ENCODE measurements at regions not wholly inside any gene's neighbourhood (a gene's known extent, or its start where the extent isn't known, plus 50 kb on each side); places are given as distances from the start of the nearest gene placed in this dataset.

- TF ChIP-seq ZNF132 (tag by site-specific recombination; IDR thresholded peaks at IDR 0.05; ENCODE audit: borderline replicate concordance) (no peak), SALL2 (tag by site-specific recombination; IDR thresholded peaks at IDR 0.05; ENCODE audit: borderline replicate concordance) (no peak), EGR2 (tag by site-specific recombination; IDR thresholded peaks at IDR 0.05; ENCODE audit: low read depth) (no peak), ZNF658 (tag by site-specific recombination; IDR thresholded peaks at IDR 0.05) (no peak), ZNF221 (tag by site-specific recombination; IDR thresholded peaks at IDR 0.05; ENCODE audit: borderline replicate concordance) (no peak)
- TF ChIP-seq, protein P1, sequence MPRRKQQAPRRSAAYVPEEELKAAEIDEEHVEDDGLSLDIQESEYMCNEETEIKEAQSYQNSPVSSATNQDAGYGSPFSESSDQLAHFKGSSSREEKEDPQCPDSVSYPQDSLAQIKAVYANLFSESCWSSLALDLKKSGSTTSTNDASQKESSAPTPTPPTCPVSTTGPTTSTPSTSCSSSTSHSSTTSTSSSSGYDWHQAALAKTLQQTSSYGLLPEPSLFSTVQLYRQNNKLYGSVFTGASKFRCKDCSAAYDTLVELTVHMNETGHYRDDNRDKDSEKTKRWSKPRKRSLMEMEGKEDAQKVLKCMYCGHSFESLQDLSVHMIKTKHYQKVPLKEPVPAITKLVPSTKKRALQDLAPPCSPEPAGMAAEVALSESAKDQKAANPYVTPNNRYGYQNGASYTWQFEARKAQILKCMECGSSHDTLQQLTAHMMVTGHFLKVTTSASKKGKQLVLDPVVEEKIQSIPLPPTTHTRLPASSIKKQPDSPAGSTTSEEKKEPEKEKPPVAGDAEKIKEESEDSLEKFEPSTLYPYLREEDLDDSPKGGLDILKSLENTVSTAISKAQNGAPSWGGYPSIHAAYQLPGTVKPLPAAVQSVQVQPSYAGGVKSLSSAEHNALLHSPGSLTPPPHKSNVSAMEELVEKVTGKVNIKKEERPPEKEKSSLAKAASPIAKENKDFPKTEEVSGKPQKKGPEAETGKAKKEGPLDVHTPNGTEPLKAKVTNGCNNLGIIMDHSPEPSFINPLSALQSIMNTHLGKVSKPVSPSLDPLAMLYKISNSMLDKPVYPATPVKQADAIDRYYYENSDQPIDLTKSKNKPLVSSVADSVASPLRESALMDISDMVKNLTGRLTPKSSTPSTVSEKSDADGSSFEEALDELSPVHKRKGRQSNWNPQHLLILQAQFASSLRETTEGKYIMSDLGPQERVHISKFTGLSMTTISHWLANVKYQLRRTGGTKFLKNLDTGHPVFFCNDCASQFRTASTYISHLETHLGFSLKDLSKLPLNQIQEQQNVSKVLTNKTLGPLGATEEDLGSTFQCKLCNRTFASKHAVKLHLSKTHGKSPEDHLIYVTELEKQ (tag by site-specific recombination; IDR thresholded peaks at IDR 0.05; ENCODE audit: borderline replicate concordance), result no peak
Observed at GRCh38 chr14:51521764-51522163, 129.9 kb upstream of the FRMD6 start (continued).

DNA sequence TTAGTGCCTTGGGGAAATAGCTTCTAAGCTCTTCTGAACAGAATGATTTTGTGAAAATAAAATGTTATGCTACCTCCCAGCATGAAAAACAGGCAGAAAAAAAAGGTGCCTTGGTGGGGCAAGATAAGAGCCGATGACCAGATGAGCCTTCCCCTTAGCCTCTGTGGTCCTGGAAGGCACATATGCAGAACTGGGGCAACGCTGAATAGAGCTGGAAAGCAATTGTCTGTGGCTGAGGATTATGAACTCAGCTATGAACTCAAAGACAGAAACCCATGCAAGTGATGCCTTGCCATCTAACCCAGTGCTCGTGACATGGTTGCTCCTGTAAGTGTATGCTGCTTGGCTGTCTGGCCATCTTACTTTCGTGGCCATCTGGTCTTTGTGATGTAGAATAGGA, 128.5 kb upstream of the FRMD6 start:
- POLR2A ChIA-PET, result no interaction called here

GRCh38 chr14:51525739-51526138, 126.0 kb upstream of the FRMD6 start:
- no peak overlapping the region for H3K27ac ChIP-seq (ENCODE audit: extremely low read depth, low read depth, low read length)
- ChIA-PET POLR2A (no interaction called here), CTCF (no interaction called here)
- TF ChIP-seq ZNF571 (tag by site-specific recombination; IDR thresholded peaks at IDR 0.05) (no peak), ZNF600 (tag by site-specific recombination; IDR thresholded peaks at IDR 0.05) (no peak), ZNF398 (tag by site-specific recombination; IDR thresholded peaks at IDR 0.05) (no peak), SCRT1 (tag by site-specific recombination; IDR thresholded peaks at IDR 0.05; ENCODE audit: borderline replicate concordance) (no peak), ZNF37A (tag by site-specific recombination; IDR thresholded peaks at IDR 0.05) (no peak), ZFP69B (tag by site-specific recombination; IDR thresholded peaks at IDR 0.05) (no peak), ZNF23 (tag by site-specific recombination; IDR thresholded peaks at IDR 0.05; ENCODE audit: borderline replicate concordance) (no peak), GLIS1 (tag by site-specific recombination; IDR thresholded peaks at IDR 0.05) (no peak)
- no peaks in the 10 kb centered on the region for H3K36me3 ChIP-seq (ENCODE audit: control insufficient read depth in 2 of 2, insufficient read depth in 1 of 2, low read length in 2 of 2)
- no peaks in the 10 kb centered on the region for H3K9me3 ChIP-seq (ENCODE audit: control insufficient read depth, insufficient read depth, low read depth, low read length)
- H3K4me1 ChIP-seq (ENCODE audit: control insufficient read depth, insufficient read depth, low read length), result no peaks in the 10 kb centered on the region; the same call in 1 of the 2 replicates
- no peak overlapping the region for H3K4me3 ChIP-seq (ENCODE audit: low read depth, low read length)

More for the DNA sequence above, 128.5 kb upstream of the FRMD6 start:
- CTCF ChIA-PET, result interaction anchor here (0.7 kb wide), 1 partner anchor 31 kb away, joined by 4 read pairs; no protein-coding TSS in a partner anchor
- H3K9me3 ChIP-seq (ENCODE audit: control insufficient read depth, insufficient read depth, low read depth, low read length), result no peaks in the 10 kb centered on the region
- H3K27ac ChIP-seq (ENCODE audit: extremely low read depth, low read depth, low read length), result no peak overlapping the region
- H3K4me1 ChIP-seq (ENCODE audit: control insufficient read depth, insufficient read depth, low read length), result no peaks in the 10 kb centered on the region; the same call in 1 of the 2 replicates
- TF ChIP-seq ZXDB (tag by site-specific recombination; IDR thresholded peaks at IDR 0.05), result no peak
- TF ChIP-seq ZNF19 (tag by site-specific recombination; IDR thresholded peaks at IDR 0.05; ENCODE audit: low read depth), result no peak
- no peak for TF ChIP-seq ZNF324 (tag by site-specific recombination; IDR thresholded peaks at IDR 0.05)
- no peak for TF ChIP-seq HIC1 (tag by site-specific recombination; IDR thresholded peaks at IDR 0.05)
- TF ChIP-seq ZNF555 (tag by site-specific recombination; conservative IDR thresholded peaks at IDR 0.05), result no peak
- TF ChIP-seq, protein P2, sequence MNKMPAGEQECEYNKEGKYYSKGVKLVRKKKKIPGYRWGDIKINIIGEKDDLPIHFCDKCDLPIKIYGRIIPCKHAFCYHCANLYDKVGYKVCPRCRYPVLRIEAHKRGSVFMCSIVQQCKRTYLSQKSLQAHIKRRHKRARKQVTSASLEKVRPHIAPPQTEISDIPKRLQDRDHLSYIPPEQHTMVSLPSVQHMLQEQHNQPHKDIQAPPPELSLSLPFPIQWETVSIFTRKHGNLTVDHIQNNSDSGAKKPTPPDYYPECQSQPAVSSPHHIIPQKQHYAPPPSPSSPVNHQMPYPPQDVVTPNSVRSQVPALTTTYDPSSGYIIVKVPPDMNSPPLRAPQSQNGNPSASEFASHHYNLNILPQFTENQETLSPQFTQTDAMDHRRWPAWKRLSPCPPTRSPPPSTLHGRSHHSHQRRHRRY (tag by site-specific recombination; IDR thresholded peaks at IDR 0.05), result no peak
- no peak for TF ChIP-seq ZNF792 (tag by site-specific recombination; IDR thresholded peaks at IDR 0.05)
- TF ChIP-seq ZNF510 (tag by site-specific recombination; IDR thresholded peaks at IDR 0.05; ENCODE audit: insufficient replicate concordance), result no peak
- no peak for TF ChIP-seq HOXC10 (CRISPR knock-in tag; IDR thresholded peaks at IDR 0.05)
- no peak for TF ChIP-seq ZNF830 (tag by site-specific recombination; IDR thresholded peaks at IDR 0.05; ENCODE audit: low read depth)
- TF ChIP-seq ZNF426 (tag by site-specific recombination; IDR thresholded peaks at IDR 0.05), result no peak
- no peak for TF ChIP-seq ZSCAN30 (tag by site-specific recombination; IDR thresholded peaks at IDR 0.05)
- TF ChIP-seq REPIN1 (tag by site-specific recombination; IDR thresholded peaks at IDR 0.05; ENCODE audit: low read depth), result no peak
- no peak for TF ChIP-seq SP7 (tag by site-specific recombination; IDR thresholded peaks at IDR 0.05)
- TF ChIP-seq ZNF394 (tag by site-specific recombination; IDR thresholded peaks at IDR 0.05; ENCODE audit: borderline replicate concordance), result no peak
- TF ChIP-seq KLF10 (tag by site-specific recombination; IDR thresholded peaks at IDR 0.05), result no peak
- H3K36me3 ChIP-seq (ENCODE audit: control insufficient read depth in 2 of 2, insufficient read depth in 1 of 2, low read length in 2 of 2), result no peaks in the 10 kb centered on the region
- H3K4me3 ChIP-seq (ENCODE audit: low read depth, low read length), result no peak overlapping the region
